Kidney (tissue), 13 donors: ENCODE measurements at regions not wholly inside any gene's neighbourhood (a gene's known extent, or its start where the extent isn't known, plus 50 kb on each side); places are given as distances from the start of the nearest gene placed in this dataset.
A peak's percentile ranks its signal among the peaks of the same experiment; 100 is the strongest.

Experiments
- DNase-seq, 5 donors: peaks; one replicate each; pipeline ENCODE4 v3.0.0-alpha.2; 2013 to 2020
- FAIRE-seq: peaks from 2 replicates; lab custom pipeline; 2012; peaks lifted over from hg19 to GRCh38; lab: Jason Lieb, UNC
- H3K27ac ChIP-seq, 2 donors: one replicate each; pipeline ENCODE4 v1.7.0; 2013; ENCODE audit warnings: low read depth in 2 of 2, low read length in 2 of 2, inconsistent platforms in 1 of 2
- H3K27me3 ChIP-seq: one replicate; pipeline ENCODE4 v1.7.1; 2013; ENCODE audit warnings: low read length, inconsistent platforms; ENCODE audit not compliant: control insufficient read depth, insufficient read depth
- H3K36me3 ChIP-seq, 3 donors: one replicate each; pipeline versions ENCODE4 v1.7.0 to v1.7.1; 2013; ENCODE audit warnings: low read length in 3 of 3, control low read depth in 1 of 3, inconsistent platforms in 1 of 3; ENCODE audit not compliant: insufficient read depth in 3 of 3, control insufficient read depth in 2 of 3
- H3K4me1 ChIP-seq, 3 donors: one replicate each; pipeline versions ENCODE4 v1.7.0 to v1.7.1; 2013; ENCODE audit warnings: low read length in 3 of 3, inconsistent platforms in 1 of 3, low read depth in 1 of 3; ENCODE audit not compliant: control insufficient read depth in 2 of 3, insufficient read depth in 2 of 3
- H3K4me3 ChIP-seq, 3 donors: one replicate each; pipeline versions ENCODE4 v1.7.0 to v1.8.1; 2013; ENCODE audit warnings: low read length in 3 of 3, control low read depth in 1 of 3, inconsistent platforms in 1 of 3
- H3K9ac ChIP-seq, 3 donors: one replicate each; pipeline versions ENCODE4 v1.7.0 to v1.7.1; 2013; ENCODE audit warnings: low read length in 3 of 3, control low read depth in 1 of 3, inconsistent platforms in 1 of 3
- H3K9me3 ChIP-seq, 3 donors: one replicate each; pipeline versions ENCODE4 v1.7.0 to v1.7.1; 2013; ENCODE audit warnings: low read length in 3 of 3, control low read depth in 1 of 3, inconsistent platforms in 1 of 3; ENCODE audit not compliant: control insufficient read depth in 2 of 3, insufficient read depth in 1 of 3
- CTCF ChIP-seq: IDR thresholded peaks from 3 replicates; pipeline ENCODE4 v1.5.1; 2012; ENCODE audit warnings: mild to moderate bottlenecking, moderate library complexity, borderline replicate concordance; ENCODE audit not compliant: insufficient read depth; ENCODE audit errors: extremely low read depth
- intact Hi-C: fragments of 100-400 bp; cut with DNase I; formaldehyde crosslinking; loops from one replicate; pipeline ENCODE4 v1.11.1; 2022
- donor health status: control.
- donor health status: control.
- donor health status: control.
- donor health status: control.
- donor health status: control.
- donor health status: DM: yes; HTN: yes; CAD: no.
- donor health status: Normal renal cell carcinoma (clear cell type).

DNA sequence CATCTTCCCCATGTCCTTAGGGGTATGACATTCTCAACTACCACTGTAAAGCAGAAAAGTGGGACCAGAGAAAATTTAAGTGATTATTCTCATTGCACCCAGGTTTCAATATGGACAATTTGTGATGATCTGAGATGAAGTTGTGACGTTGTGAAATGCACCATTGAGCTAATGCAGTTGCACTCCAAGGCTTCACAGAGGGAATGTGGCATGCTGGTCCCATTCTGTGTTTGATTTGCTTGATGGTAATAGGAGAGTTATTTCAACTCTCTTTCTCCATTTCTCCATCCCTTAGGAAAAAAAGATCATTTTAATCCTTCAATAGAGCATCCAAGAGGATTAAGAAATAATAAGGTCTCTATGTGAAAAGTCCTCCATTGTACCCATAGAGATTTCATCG lies 136.6 kb downstream of the SLC30A10 start:
- Histone ChIP-seq H3K27me3 (no peaks in the 10 kb centered on the region), H3K9ac (no peak overlapping the region), H3K36me3 (no peaks in the 10 kb centered on the region), H3K4me1 (no peaks in the 10 kb centered on the region), H3K4me3 (no peak overlapping the region), H3K9me3 (no peaks in the 10 kb centered on the region), H3K27ac (no peak overlapping the region)
- intact Hi-C loops, result no loop called here
- no peak for TF ChIP-seq CTCF
- DNase-seq (no peak), FAIRE-seq (no peak)

GRCh38 chr1:219790834-219791615 lies 137.3 kb downstream of the SLC30A10 start:
- H3K27me3 ChIP-seq, result no peaks in the 10 kb centered on the region
- H3K9me3 ChIP-seq, result no peaks in the 10 kb centered on the region
- intact Hi-C loops, result no loop called here
- H3K27ac ChIP-seq, result no peak overlapping the region
- DNase-seq (peak in 3 of 5 donors; percentile 28 to 43 (median 37)), FAIRE-seq (no peak)
- H3K4me3 ChIP-seq, result no peak overlapping the region
- TF ChIP-seq CTCF, result no peak
- no peaks in the 10 kb centered on the region for H3K36me3 ChIP-seq
- H3K4me1 ChIP-seq, result no peaks in the 10 kb centered on the region
- no peak overlapping the region for H3K9ac ChIP-seq

- Histone ChIP-seq H3K27ac (no peak overlapping the region), H3K4me1 (no peaks in the 10 kb centered on the region), H3K9me3 (no peaks in the 10 kb centered on the region), H3K4me3 (no peak overlapping the region), H3K9ac (no peak overlapping the region), H3K36me3 (no peaks in the 10 kb centered on the region), H3K27me3 (no peaks in the 10 kb centered on the region)
- DNase-seq (no peak), FAIRE-seq (no peak)
- TF ChIP-seq CTCF, result no peak
- intact Hi-C loops, result no loop called here
Measured at GRCh38 chr1:219788700-219789099, 139.7 kb downstream of the SLC30A10 start.
